IMR-90 (cell line): ENCODE measurements at regions not wholly inside any gene's neighbourhood (a gene's known extent, or its start where the extent isn't known, plus 50 kb on each side); places are given as distances from the start of the nearest gene placed in this dataset.

Experiments used
- ATAC-seq: fragments of 200-7000 bp; cut with Tn5 transposase; 2 replicates; pipeline ENCODE4 v1.9.1; 2020; ENCODE audit warnings: low read depth, mild to moderate bottlenecking, moderate library complexity
- BruUV-seq: library from RNA; stranded (reverse); fragments of 400-500 nt; replicated peaks from 2 replicates; lab custom pipeline; 2021; lab: Mats Ljungman, UMichigan
- CTCF ChIA-PET: fragments of 300-600 bp; formaldehyde crosslinking; extraction: SDS; loops from one replicate; lab custom pipeline; 2021; ENCODE audit warnings: antibody characterized with exemption; lab: Yijun Ruan, JAX
- POLR2A ChIA-PET: fragments of 300-600 bp; sonication (Branson Sonifier 250); formaldehyde crosslinking; loops from one replicate; lab custom pipeline; 2022; ENCODE audit warnings: antibody characterized with exemption; ENCODE audit not compliant: unreplicated experiment; lab: Charles Lee
- DNase-seq: peaks from one replicate; pipeline ENCODE4 v3.0.0; 2013
- H2AFZ ChIP-seq: replicated peaks from 2 replicates; pipeline ENCODE3; 2013; ENCODE audit warnings: low read length, mild to moderate bottlenecking; ENCODE audit not compliant: poor library complexity
- H2AK5ac ChIP-seq: 2 replicates; pipeline ENCODE4 v1.6.1; 2013; ENCODE audit warnings: low read depth, low read length, inconsistent platforms
- H2AK9ac ChIP-seq: replicated peaks from 2 replicates; pipeline ENCODE3; 2013; ENCODE audit warnings: mild to moderate bottlenecking, low read depth, low read length, moderate library complexity; ENCODE audit not compliant: poor library complexity
- H2BK120ac ChIP-seq: 2 replicates; pipeline ENCODE4 v1.6.1; 2013; ENCODE audit warnings: low read depth, low read length, inconsistent platforms
- H2BK15ac ChIP-seq: 3 replicates; pipeline ENCODE4 v1.6.1; 2013; ENCODE audit warnings: low read depth, low read length, inconsistent platforms
- H2BK20ac ChIP-seq: 2 replicates; pipeline ENCODE4 v1.6.1; 2013; ENCODE audit warnings: low read depth, mild to moderate bottlenecking, inconsistent platforms, low read length, moderate library complexity
- H2BK5ac ChIP-seq: 2 replicates; pipeline ENCODE4 v1.6.1; 2013; ENCODE audit warnings: mild to moderate bottlenecking, low read depth, low read length, inconsistent platforms; ENCODE audit not compliant: poor library complexity, severe bottlenecking
- H3K14ac ChIP-seq: replicated peaks from 2 replicates; pipeline ENCODE4 v1.6.1; 2013; ENCODE audit warnings: low read depth, low read length, inconsistent platforms
- H3K18ac ChIP-seq: 2 replicates; pipeline ENCODE4 v1.6.1; 2013; ENCODE audit warnings: low read depth, low read length, control low read depth
- H3K23ac ChIP-seq: 2 replicates; pipeline ENCODE4 v1.6.1; 2013; ENCODE audit warnings: low read depth, low read length, inconsistent platforms
- H3K27ac ChIP-seq: 2 replicates; pipeline ENCODE4 v1.5.1; 2013; ENCODE audit warnings: mild to moderate bottlenecking, control low read depth, low read length; ENCODE audit not compliant: insufficient read depth
- H3K27me3 ChIP-seq: 2 replicates; pipeline ENCODE4 v1.6.1; 2013; ENCODE audit warnings: low read length; ENCODE audit not compliant: control insufficient read depth, insufficient read depth
- H3K36me3 ChIP-seq: 2 replicates; pipeline ENCODE4 v1.6.1; 2013; ENCODE audit warnings: low read length, mixed read lengths; ENCODE audit not compliant: control insufficient read depth, insufficient read depth
- H3K4ac ChIP-seq: 2 replicates; pipeline ENCODE4 v1.6.1; 2013; ENCODE audit warnings: low read depth, low read length, inconsistent platforms
- H3K4me1 ChIP-seq: 2 replicates; pipeline ENCODE4 v1.6.1; 2013; ENCODE audit warnings: low read length, mixed read lengths; ENCODE audit not compliant: control insufficient read depth, insufficient read depth
- H3K4me2 ChIP-seq: 2 replicates; pipeline ENCODE4 v1.6.1; 2013; ENCODE audit warnings: low read depth, mild to moderate bottlenecking, control low read depth, low read length, moderate library complexity
- H3K4me3 ChIP-seq: 2 replicates; pipeline ENCODE4 v1.5.1; 2013; ENCODE audit warnings: low read depth, mild to moderate bottlenecking, control low read depth, low read length, moderate library complexity; ENCODE audit not compliant: insufficient read depth
- H3K56ac ChIP-seq: 2 replicates; pipeline ENCODE4 v1.6.1; 2013; ENCODE audit warnings: low read length, inconsistent platforms; ENCODE audit not compliant: insufficient read depth; ENCODE audit errors: extremely low read depth
- H3K79me1 ChIP-seq, 2 experiments: 2 replicates each; pipeline ENCODE4 v1.6.1; 2013; ENCODE audit warnings: low read length in 2 of 2, inconsistent platforms in 1 of 2, low read depth in 1 of 2
- H3K9ac ChIP-seq: 2 replicates; pipeline ENCODE4 v1.6.1; 2013; ENCODE audit warnings: low read depth, low read length, control low read depth
- H3K9me1 ChIP-seq: 2 replicates; pipeline ENCODE4 v1.6.1; 2013; ENCODE audit warnings: low read length, inconsistent platforms; ENCODE audit not compliant: insufficient read depth
- H3K9me3 ChIP-seq: 2 replicates; pipeline ENCODE4 v1.6.1; 2013; ENCODE audit warnings: low read length; ENCODE audit not compliant: control insufficient read depth, insufficient read depth
- H4K20me1 ChIP-seq: 2 replicates; pipeline ENCODE4 v1.6.1; 2013; ENCODE audit warnings: low read length, inconsistent platforms; ENCODE audit not compliant: insufficient read depth
- H4K5ac ChIP-seq: 2 replicates; pipeline ENCODE4 v1.6.1; 2013; ENCODE audit warnings: mild to moderate bottlenecking, low read depth, low read length, control low read depth
- H4K8ac ChIP-seq, 2 experiments: 2 replicates each; pipeline ENCODE4 v1.6.1; 2013; ENCODE audit warnings: low read depth in 2 of 2, low read length in 2 of 2, control low read depth in 1 of 2, inconsistent platforms in 1 of 2
- H4K91ac ChIP-seq: 2 replicates; pipeline ENCODE4 v1.6.1; 2013; ENCODE audit warnings: low read depth, low read length, inconsistent platforms; ENCODE audit not compliant: insufficient read depth
- BHLHE40 ChIP-seq: fragments of 150-350 bp; IDR thresholded peaks from 2 replicates; pipeline ENCODE4 v1.6.1; 2016; ENCODE audit warnings: mild to moderate bottlenecking, low read depth, low read length
- CEBPB ChIP-seq: IDR thresholded peaks from 2 replicates; pipeline ENCODE4 v1.6.1; 2012; ENCODE audit warnings: low read depth, low read length, improper control_type of control experiment
- CHD1 ChIP-seq: IDR thresholded peaks from 2 replicates; pipeline ENCODE4 v1.6.1; 2012; ENCODE audit warnings: low read depth, low read length, improper control_type of control experiment
- CTCF ChIP-seq: conservative IDR thresholded peaks from 2 replicates; pipeline ENCODE4 v1.5.1; 2012; ENCODE audit warnings: mild to moderate bottlenecking, low read depth, low read length, improper control_type of control experiment
- FOS ChIP-seq: fragments of 150-350 bp; IDR thresholded peaks from 2 replicates; pipeline ENCODE4 v1.6.1; 2016; ENCODE audit warnings: low read depth, low read length
- MAFK ChIP-seq: IDR thresholded peaks from 2 replicates; pipeline ENCODE4 v1.6.1; 2012; ENCODE audit warnings: low read depth, low read length, improper control_type of control experiment
- MAZ ChIP-seq: IDR thresholded peaks from 2 replicates; pipeline ENCODE4 v1.6.1; 2012; ENCODE audit warnings: low read depth, mild to moderate bottlenecking, low read length, improper control_type of control experiment, moderate library complexity, borderline replicate concordance
- POLR2A ChIP-seq: IDR thresholded peaks from 2 replicates; pipeline ENCODE4 v1.6.1; 2012; ENCODE audit warnings: mild to moderate bottlenecking, low read depth, low read length
- RAD21 ChIP-seq: IDR thresholded peaks from 2 replicates; pipeline ENCODE4 v1.6.1; 2012; ENCODE audit warnings: low read length, improper control_type of control experiment
- RFX5 ChIP-seq: IDR thresholded peaks from 2 replicates; pipeline ENCODE4 v1.8.0; 2012; ENCODE audit warnings: low read depth, mild to moderate bottlenecking, low read length, moderate library complexity
- SMC3 ChIP-seq: fragments of 150-350 bp; IDR thresholded peaks from 2 replicates; pipeline ENCODE4 v1.6.1; 2016; ENCODE audit warnings: low read depth, mild to moderate bottlenecking, antibody characterized with exemption, low read length, moderate library complexity
- USF2 ChIP-seq: fragments of 150-350 bp; IDR thresholded peaks from 2 replicates; pipeline ENCODE4 v1.6.1; 2017; ENCODE audit warnings: mild to moderate bottlenecking, antibody characterized with exemption, low read length, low read depth
- WGBS, 2 experiments: methylation state at CpG; one replicate each; pipeline versions ENCODE4 v1.1.5 to v1.1.7; 2013; ENCODE audit warnings: missing lambda C conversion rate in 2 of 2; ENCODE audit not compliant: insufficient read length in 1 of 2; ENCODE audit errors: extremely low coverage in 2 of 2; 5-methylcytosine and 5-hydroxymethylcytosine counted together
- dilution Hi-C: fragments of 300-500 bp; cut with HindIII; formaldehyde crosslinking; loops from one replicate; pipeline ENCODE4 v1.14.3; 2018; ENCODE audit warnings: low sequenced_read_pairs; ENCODE audit not compliant: unreplicated experiment
- in situ Hi-C: fragments of 300-500 bp; cut with MboI; formaldehyde crosslinking; loops from 3 replicates; pipeline ENCODE4 v1.14.3; 2019; ENCODE audit warnings: low sequenced_read_pairs, inconsistent platforms, mixed read lengths
- intact Hi-C: fragments of 100-400 bp; cut with micrococcal nuclease; formaldehyde crosslinking; loops from 2 replicates; pipeline ENCODE4 v1.10.0; 2022

GRCh38 chr1:192916021-192916420, 107.2 kb downstream of the RGS2 start:
- POLR2A ChIA-PET, result no interaction called here
- Histone ChIP-seq H3K4ac (no peak overlapping the region), H3K4me3 (no peak overlapping the region), H2AK5ac (no peak overlapping the region), H3K79me1 (no peaks in the 10 kb centered on the region), H3K9me1 (no peaks in the 10 kb centered on the region), H4K8ac (no peak overlapping the region), H3K14ac (no peak overlapping the region), H3K9ac (no peak overlapping the region), H3K27me3 (no peaks in the 10 kb centered on the region; the same call in none of the 2 replicates), H4K5ac (no peak overlapping the region), H3K27ac (no peak overlapping the region), H2BK15ac (no peak overlapping the region), H4K20me1 (no peaks in the 10 kb centered on the region), H3K9me3 (no peaks in the 10 kb centered on the region), H3K4me1 (no peaks in the 10 kb centered on the region), H2BK20ac (no peak overlapping the region), H3K23ac (no peak overlapping the region), H4K91ac (no peak overlapping the region), H3K56ac (no peak overlapping the region), H3K36me3 (no peaks in the 10 kb centered on the region), H3K18ac (no peak overlapping the region), H2BK5ac (no peak overlapping the region), H3K4me2 (no peak overlapping the region), H2AFZ (no peak overlapping the region), H2BK120ac (no peak overlapping the region), H2AK9ac (no peak overlapping the region)
- BruUV-seq, result no TSS peak
- dilution Hi-C loops, result no loop called here
- TF ChIP-seq USF2, result no peak
- TF ChIP-seq FOS, result no peak
- TF ChIP-seq CHD1, result no peak
- TF ChIP-seq POLR2A, result no peak
- no peak for TF ChIP-seq SMC3
- no peak for TF ChIP-seq MAFK
- TF ChIP-seq BHLHE40, result no peak
- TF ChIP-seq RFX5, result no peak
- TF ChIP-seq CEBPB, result no peak
- no peak for TF ChIP-seq MAZ
- TF ChIP-seq RAD21, result no peak
- no peak for TF ChIP-seq CTCF
- intact Hi-C loops, result no loop called here
- ATAC-seq (no peak), DNase-seq (no peak)
- no CpG with 5 or more reads among the region's 1 CpG for WGBS, 2 experiments
- in situ Hi-C loops, result no loop called here
- CTCF ChIA-PET, result interaction anchor here (1.2 kb wide), 1 partner anchor 11 kb away, joined by 3 read pairs; no protein-coding TSS in a partner anchor
